ENCODE measurements at regions not wholly inside any gene's neighbourhood (a gene's known extent, or its start where the extent isn't known, plus 50 kb on each side); places are given as distances from the start of the nearest gene placed in this dataset.

DNA sequence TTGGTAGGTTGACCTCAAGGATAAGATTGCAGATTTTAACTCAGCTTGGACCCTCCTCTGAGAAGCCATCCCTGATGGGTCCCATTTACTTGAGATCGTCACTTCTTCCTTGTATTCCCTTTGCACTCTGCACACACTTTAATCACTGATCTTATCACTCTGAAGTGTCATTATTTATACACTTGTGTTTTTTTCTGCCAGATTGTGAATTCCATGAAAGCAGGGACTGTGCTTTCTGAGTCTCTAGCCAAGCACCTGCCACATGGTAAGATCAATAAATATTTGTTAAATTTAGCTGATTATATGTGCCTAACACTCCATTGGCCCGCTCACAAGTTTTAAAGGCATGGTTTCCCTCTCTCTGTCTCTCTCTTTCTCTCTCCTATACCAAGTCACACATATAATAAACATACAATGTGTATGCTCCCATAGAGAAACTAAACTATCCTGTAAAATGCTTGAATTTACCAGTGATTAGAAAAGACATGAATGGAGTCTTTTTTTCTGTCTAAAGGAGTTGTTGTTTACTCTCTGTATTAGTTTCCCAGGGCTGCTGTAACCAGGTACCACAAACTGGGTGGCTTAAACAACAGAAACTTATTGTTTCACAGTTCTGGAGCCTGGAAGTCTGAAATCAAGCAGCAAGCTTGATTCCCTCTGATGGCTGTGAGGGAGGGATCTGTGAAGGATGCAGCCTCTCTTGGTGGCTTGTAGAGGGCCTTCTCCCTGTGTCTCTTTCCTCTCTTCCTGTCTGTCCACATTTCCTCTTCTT, 105.2 kb upstream of the GADD45A start:
- TF ChIP-seq, protein P1, sequence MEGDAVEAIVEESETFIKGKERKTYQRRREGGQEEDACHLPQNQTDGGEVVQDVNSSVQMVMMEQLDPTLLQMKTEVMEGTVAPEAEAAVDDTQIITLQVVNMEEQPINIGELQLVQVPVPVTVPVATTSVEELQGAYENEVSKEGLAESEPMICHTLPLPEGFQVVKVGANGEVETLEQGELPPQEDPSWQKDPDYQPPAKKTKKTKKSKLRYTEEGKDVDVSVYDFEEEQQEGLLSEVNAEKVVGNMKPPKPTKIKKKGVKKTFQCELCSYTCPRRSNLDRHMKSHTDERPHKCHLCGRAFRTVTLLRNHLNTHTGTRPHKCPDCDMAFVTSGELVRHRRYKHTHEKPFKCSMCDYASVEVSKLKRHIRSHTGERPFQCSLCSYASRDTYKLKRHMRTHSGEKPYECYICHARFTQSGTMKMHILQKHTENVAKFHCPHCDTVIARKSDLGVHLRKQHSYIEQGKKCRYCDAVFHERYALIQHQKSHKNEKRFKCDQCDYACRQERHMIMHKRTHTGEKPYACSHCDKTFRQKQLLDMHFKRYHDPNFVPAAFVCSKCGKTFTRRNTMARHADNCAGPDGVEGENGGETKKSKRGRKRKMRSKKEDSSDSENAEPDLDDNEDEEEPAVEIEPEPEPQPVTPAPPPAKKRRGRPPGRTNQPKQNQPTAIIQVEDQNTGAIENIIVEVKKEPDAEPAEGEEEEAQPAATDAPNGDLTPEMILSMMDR (conservative IDR thresholded peaks at IDR 0.05; ENCODE audit: low read depth, low read length): no peak
- TF ChIP-seq EZH2 (IDR thresholded peaks at IDR 0.05; ENCODE audit: low read length, unreplicated experiment) (no peak), EZH2phosphoT487 (IDR thresholded peaks at IDR 0.05; ENCODE audit: borderline replicate concordance, low read length) (no peak)

All from PC-3 (cell line).